Neuronal stem cell (in vitro differentiated cells): ENCODE measurements at regions not wholly inside any gene's neighbourhood (a gene's known extent, or its start where the extent isn't known, plus 50 kb on each side); places are given as distances from the start of the nearest gene placed in this dataset.

ENCODE experiments used
- DNase-seq: peaks from one replicate; pipeline ENCODE4 v3.0.0-alpha.2; 2013; ENCODE audit warnings: low spot score
- H2AFZ ChIP-seq: one replicate; pipeline ENCODE4 v1.6.1; 2013; ENCODE audit warnings: mild to moderate bottlenecking, low read length, inconsistent platforms
- H2AK5ac ChIP-seq: 2 replicates; pipeline ENCODE4 v1.6.1; 2013; ENCODE audit warnings: low read depth, mild to moderate bottlenecking, inconsistent platforms, low read length, moderate library complexity, mixed read lengths
- H2BK120ac ChIP-seq: 2 replicates; pipeline ENCODE4 v1.6.1; 2013; ENCODE audit warnings: low read depth, mild to moderate bottlenecking, inconsistent platforms, low read length, moderate library complexity, mixed read lengths
- H2BK12ac ChIP-seq: one replicate; pipeline ENCODE4 v1.6.1; 2013; ENCODE audit warnings: low read length, inconsistent platforms
- H2BK15ac ChIP-seq: 2 replicates; pipeline ENCODE4 v1.6.1; 2013; ENCODE audit warnings: mild to moderate bottlenecking, low read length, inconsistent platforms, mixed read lengths
- H2BK5ac ChIP-seq: one replicate; pipeline ENCODE4 v1.6.1; 2013; ENCODE audit warnings: inconsistent platforms, mild to moderate bottlenecking, low read length, moderate library complexity
- H3K14ac ChIP-seq: one replicate; pipeline ENCODE4 v1.6.1; 2013; ENCODE audit warnings: low read length, inconsistent platforms
- H3K18ac ChIP-seq: 2 replicates; pipeline ENCODE4 v1.6.1; 2013; ENCODE audit warnings: low read length, inconsistent platforms
- H3K23ac ChIP-seq: 2 replicates; pipeline ENCODE4 v1.6.1; 2013; ENCODE audit warnings: low read depth, mild to moderate bottlenecking, mixed read lengths, low read length, inconsistent platforms; ENCODE audit not compliant: poor library complexity
- H3K27ac ChIP-seq: replicated peaks from 3 replicates; pipeline ENCODE4 v1.5.1; 2013; ENCODE audit warnings: low read length, inconsistent platforms
- H3K27me3 ChIP-seq, 3 experiments: 2 replicates each; pipeline ENCODE4 v1.6.1; 2013; ENCODE audit warnings: low read length in 3 of 3, mild to moderate bottlenecking in 2 of 3, inconsistent platforms in 1 of 3, low read depth in 1 of 3, mixed read lengths in 1 of 3, moderate library complexity in 1 of 3; ENCODE audit not compliant: control insufficient read depth in 3 of 3, insufficient read depth in 3 of 3
- H3K36me3 ChIP-seq, 2 donors: replicated peaks in 1 of 2; 2 replicates each; pipeline ENCODE4 v1.6.1; 2013; ENCODE audit warnings: low read length in 2 of 2; ENCODE audit not compliant: control insufficient read depth in 2 of 2, insufficient read depth in 2 of 2
- H3K4ac ChIP-seq: 2 replicates; pipeline ENCODE4 v1.6.1; 2013; ENCODE audit warnings: inconsistent platforms, mild to moderate bottlenecking, low read length, moderate library complexity
- H3K4me1 ChIP-seq, 2 donors: 1 replicate in 1 of 2; 2 replicates in 1 of 2; pipeline ENCODE4 v1.6.1; 2013; ENCODE audit warnings: low read length in 2 of 2, low read depth in 1 of 2; ENCODE audit not compliant: control insufficient read depth in 2 of 2, insufficient read depth in 1 of 2
- H3K4me2 ChIP-seq: one replicate; pipeline ENCODE4 v1.6.1; 2013; ENCODE audit warnings: mild to moderate bottlenecking, low read length, inconsistent platforms; ENCODE audit not compliant: insufficient read depth, poor library complexity, severe bottlenecking
- H3K4me3 ChIP-seq, 2 donors: 2 replicates each; pipeline ENCODE4 v1.5.1; 2013; ENCODE audit warnings: low read length in 2 of 2, mild to moderate bottlenecking in 2 of 2, inconsistent platforms in 1 of 2, moderate library complexity in 1 of 2
- H3K79me1 ChIP-seq: one replicate; pipeline ENCODE4 v1.6.1; 2013; ENCODE audit warnings: low read depth, mild to moderate bottlenecking, inconsistent platforms, low read length, moderate library complexity
- H3K9ac ChIP-seq: one replicate; pipeline ENCODE4 v1.6.1; 2013; ENCODE audit warnings: mild to moderate bottlenecking, low read depth, low read length, inconsistent platforms; ENCODE audit not compliant: poor library complexity
- H3K9me3 ChIP-seq, 2 donors: replicated peaks in 1 of 2; 2 replicates each; pipeline versions ENCODE3 to v1.6.1; 2013; ENCODE audit warnings: low read length in 2 of 2, mild to moderate bottlenecking in 2 of 2, inconsistent platforms in 1 of 2, low read depth in 1 of 2, mixed read lengths in 1 of 2, moderate library complexity in 1 of 2; ENCODE audit not compliant: control insufficient read depth in 2 of 2, insufficient read depth in 1 of 2
- H4K8ac ChIP-seq: one replicate; pipeline ENCODE4 v1.6.1; 2013; ENCODE audit warnings: low read depth, mild to moderate bottlenecking, inconsistent platforms, low read length, moderate library complexity
- H4K91ac ChIP-seq: one replicate; pipeline ENCODE4 v1.6.1; 2013; ENCODE audit warnings: low read length, low read depth, mild to moderate bottlenecking, inconsistent platforms; ENCODE audit not compliant: poor library complexity
- WGBS, 2 donors: extraction: QIAGEN DNeasy Blood & Tissue Kit; methylation state at CpG; one replicate each; pipeline ENCODE4 v1.1.7; 2013; ENCODE audit warnings: missing lambda C conversion rate in 2 of 2, mixed read lengths in 1 of 2; ENCODE audit not compliant: insufficient read length in 2 of 2, insufficient replicate concordance in 1 of 2; ENCODE audit errors: extremely low coverage in 2 of 2; 5-methylcytosine and 5-hydroxymethylcytosine counted together

DNA sequence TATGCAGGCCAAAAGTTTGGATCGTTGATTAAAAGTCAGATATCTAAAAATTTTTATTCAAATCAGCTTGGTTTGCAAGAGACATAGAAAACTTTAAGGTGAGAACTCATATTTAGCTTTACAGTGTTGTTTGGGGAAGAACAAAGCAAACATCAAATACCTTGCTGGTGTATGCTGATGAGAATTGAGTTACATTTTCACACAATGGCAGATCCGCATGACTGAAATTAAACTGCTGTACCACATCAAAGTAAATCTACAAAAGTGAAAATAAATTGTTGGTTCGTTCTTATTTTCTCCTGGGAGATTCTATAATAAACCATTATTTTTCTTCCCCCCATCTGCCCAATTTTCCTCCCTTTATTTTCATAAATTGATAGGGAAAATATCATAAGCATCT lies 198.2 kb upstream of the PCSK5 start:
- H2BK5ac ChIP-seq: no peak overlapping the region
- no peak overlapping the region for H2BK12ac ChIP-seq
- H2BK15ac ChIP-seq: no peak overlapping the region
- no peak overlapping the region for H2BK120ac ChIP-seq
- no peak overlapping the region for H4K8ac ChIP-seq
- no peaks in the 10 kb centered on the region for H3K9me3 ChIP-seq
- no peak overlapping the region for H2AFZ ChIP-seq
- H3K4me2 ChIP-seq: no peak overlapping the region
- no peak overlapping the region for H3K27ac ChIP-seq
- no peak overlapping the region for H2AK5ac ChIP-seq
- H3K36me3 ChIP-seq: no peaks in the 10 kb centered on the region
- H4K91ac ChIP-seq: no peak overlapping the region
- no peak for DNase-seq
- H3K18ac ChIP-seq: no peak overlapping the region
- no peaks in the 10 kb centered on the region for H3K27me3 ChIP-seq
- no peaks in the 10 kb centered on the region for H3K4me1 ChIP-seq
- H3K4me3 ChIP-seq: no peak overlapping the region
- H3K79me1 ChIP-seq: no peaks in the 10 kb centered on the region
- no peak overlapping the region for H3K23ac ChIP-seq
- no peak overlapping the region for H3K9ac ChIP-seq
- no peak overlapping the region for H3K14ac ChIP-seq
- H3K4ac ChIP-seq: no peak overlapping the region
- WGBS, 2 donors: 100% methylated on average over 1 of the region's 3 CpGs; no CpG with 5 or more reads in 1 of the 2 donors

DNA sequence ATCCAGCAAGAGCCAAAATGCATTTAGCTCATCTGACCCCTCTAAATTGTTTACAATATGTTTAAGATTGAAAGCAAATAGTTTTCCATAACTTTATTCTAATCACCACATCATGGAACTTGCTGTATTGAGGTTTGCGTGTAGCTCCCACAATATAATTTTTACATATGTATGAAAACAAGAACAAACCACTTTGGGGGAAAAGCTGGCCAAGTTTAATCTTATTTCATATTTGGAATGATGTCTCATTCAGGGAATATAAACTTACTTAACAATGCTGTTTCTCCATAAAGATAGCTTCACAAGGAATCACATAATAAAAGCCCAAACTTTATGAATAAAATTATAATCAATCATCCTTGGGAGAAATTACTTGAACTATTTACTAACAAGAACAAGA lies 194.6 kb upstream of the PCSK5 start:
- Histone ChIP-seq H3K18ac (no peak overlapping the region), H3K27ac (no peak overlapping the region), H3K9me3 (no peaks in the 10 kb centered on the region), H2BK15ac (no peak overlapping the region), H3K9ac (no peak overlapping the region), H3K36me3 (no peaks in the 10 kb centered on the region), H3K23ac (no peak overlapping the region), H2BK12ac (no peak overlapping the region), H3K79me1 (no peaks in the 10 kb centered on the region), H2BK5ac (no peak overlapping the region), H3K14ac (no peak overlapping the region), H3K4me2 (no peak overlapping the region), H3K27me3 (no peaks in the 10 kb centered on the region), H3K4me1 (no peaks in the 10 kb centered on the region), H4K8ac (no peak overlapping the region), H2AK5ac (no peak overlapping the region), H3K4me3 (no peak overlapping the region), H3K4ac (no peak overlapping the region), H2BK120ac (no peak overlapping the region), H2AFZ (no peak overlapping the region), H4K91ac (no peak overlapping the region)
- no CpG with 5 or more reads among the region's 1 CpG for WGBS, 2 donors
- DNase-seq: no peak

DNA sequence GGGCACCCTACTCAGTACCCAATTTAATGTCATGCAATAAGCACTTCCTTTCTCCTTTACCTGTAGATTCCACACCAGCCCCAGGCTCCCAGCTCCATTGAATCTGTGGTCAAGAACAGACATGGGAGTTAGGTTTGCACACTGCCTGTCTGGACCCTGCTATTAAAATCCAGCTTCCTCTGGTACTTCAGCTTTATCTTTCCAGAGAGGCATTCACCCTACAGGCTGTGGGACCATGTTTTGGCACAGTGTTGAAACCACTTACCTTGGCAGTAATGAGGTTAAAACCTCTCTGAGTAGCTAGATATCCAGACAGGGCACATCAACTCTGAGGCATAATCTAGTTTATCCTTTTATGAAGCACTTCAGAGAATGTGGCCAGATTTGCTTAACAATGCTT lies 191.5 kb upstream of the PCSK5 start:
- no peak overlapping the region for H4K91ac ChIP-seq
- H3K4me3 ChIP-seq: no peak overlapping the region
- H2BK120ac ChIP-seq: no peak overlapping the region
- no peak overlapping the region for H3K23ac ChIP-seq
- H2AK5ac ChIP-seq: no peak overlapping the region
- H3K9ac ChIP-seq: no peak overlapping the region
- H3K18ac ChIP-seq: no peak overlapping the region
- no peak overlapping the region for H4K8ac ChIP-seq
- H2BK12ac ChIP-seq: no peak overlapping the region
- no peaks in the 10 kb centered on the region for H3K79me1 ChIP-seq
- no peak overlapping the region for H2BK15ac ChIP-seq
- no peak overlapping the region for H3K27ac ChIP-seq
- no peak overlapping the region for H2BK5ac ChIP-seq
- no peak for DNase-seq
- no peaks in the 10 kb centered on the region for H3K27me3 ChIP-seq
- no peak overlapping the region for H3K4me2 ChIP-seq
- H3K14ac ChIP-seq: no peak overlapping the region
- H3K9me3 ChIP-seq: no peaks in the 10 kb centered on the region
- no peak overlapping the region for H3K4ac ChIP-seq
- no peak overlapping the region for H2AFZ ChIP-seq
- H3K4me1 ChIP-seq: no peaks in the 10 kb centered on the region
- H3K36me3 ChIP-seq: no peaks in the 10 kb centered on the region

GRCh38 chr9:75699625-75700251 lies 190.7 kb upstream of the PCSK5 start:
- no peak overlapping the region for H4K8ac ChIP-seq
- DNase-seq: no peak
- no peak overlapping the region for H3K23ac ChIP-seq
- no peak overlapping the region for H2BK15ac ChIP-seq
- no peak overlapping the region for H2BK12ac ChIP-seq
- H3K79me1 ChIP-seq: no peaks in the 10 kb centered on the region
- no peak overlapping the region for H2AK5ac ChIP-seq
- WGBS, 2 donors: no CpG with 5 or more reads among the region's 1 CpG
- no peak overlapping the region for H3K4me2 ChIP-seq
- no peak overlapping the region for H4K91ac ChIP-seq
- no peak overlapping the region for H2BK5ac ChIP-seq
- H3K4me3 ChIP-seq: no peak overlapping the region
- H3K14ac ChIP-seq: no peak overlapping the region
- H3K4me1 ChIP-seq: no peaks in the 10 kb centered on the region
- no peaks in the 10 kb centered on the region for H3K36me3 ChIP-seq
- H2BK120ac ChIP-seq: no peak overlapping the region
- H3K9me3 ChIP-seq: no peaks in the 10 kb centered on the region
- no peak overlapping the region for H3K27ac ChIP-seq
- no peak overlapping the region for H3K18ac ChIP-seq
- no peak overlapping the region for H3K4ac ChIP-seq
- H2AFZ ChIP-seq: no peak overlapping the region
- no peaks in the 10 kb centered on the region for H3K27me3 ChIP-seq
- H3K9ac ChIP-seq: no peak overlapping the region
